ENCODE measurements at regions not wholly inside any gene's neighbourhood (a gene's known extent, or its start where the extent isn't known, plus 50 kb on each side); places are given as distances from the start of the nearest gene placed in this dataset.

GRCh38 chr7:25559581-25560367 is 331.5 kb upstream of the NPVF start:
- DNase-seq, result no peak

DNA sequence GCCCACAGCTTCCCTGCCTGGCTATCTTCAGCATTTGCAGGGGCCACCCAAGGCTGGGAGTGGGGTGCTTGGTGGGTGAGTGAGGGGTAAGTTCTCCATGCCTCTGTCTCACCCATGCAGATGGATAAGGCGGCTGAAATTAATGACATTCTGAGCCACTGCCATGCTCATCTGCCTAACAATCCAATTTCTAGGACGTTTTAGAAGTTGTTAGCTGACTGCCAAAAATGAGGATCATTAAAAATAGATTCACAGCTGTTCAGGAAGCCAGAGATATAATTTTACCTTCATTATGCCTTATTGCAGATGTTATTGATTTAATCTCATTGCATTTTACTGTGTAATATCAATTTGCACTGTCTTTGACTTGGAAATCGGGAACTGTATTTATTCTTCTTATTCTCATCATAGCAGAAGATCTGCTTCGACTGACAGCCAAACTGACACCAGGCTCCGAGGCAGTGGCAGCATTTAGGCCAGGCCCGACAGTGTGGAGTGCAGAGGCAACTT is 334.4 kb upstream of the NPVF start:
- no peak for DNase-seq

GRCh38 chr7:25565002-25565401 is 336.7 kb upstream of the NPVF start:
- DNase-seq, result no peak

DNA sequence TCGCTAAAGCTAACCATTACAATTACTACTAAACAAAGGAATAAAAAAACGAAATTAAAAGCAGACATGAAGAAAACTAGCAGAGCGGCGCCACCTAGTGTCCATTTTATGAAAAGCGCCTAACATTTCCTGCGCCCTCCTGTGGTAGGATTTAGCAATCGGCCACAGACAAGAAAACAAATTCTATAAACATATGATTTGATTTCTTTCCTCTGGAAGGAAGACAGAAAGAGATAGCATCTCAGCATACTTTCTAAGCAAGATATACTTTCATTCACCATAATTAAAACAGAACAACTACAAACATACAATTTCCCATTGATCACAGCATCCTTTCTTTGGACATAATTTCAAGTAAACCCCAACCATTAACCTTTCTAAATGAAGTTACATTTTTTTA is 337.7 kb upstream of the NPVF start:
- no peak for DNase-seq

DNA sequence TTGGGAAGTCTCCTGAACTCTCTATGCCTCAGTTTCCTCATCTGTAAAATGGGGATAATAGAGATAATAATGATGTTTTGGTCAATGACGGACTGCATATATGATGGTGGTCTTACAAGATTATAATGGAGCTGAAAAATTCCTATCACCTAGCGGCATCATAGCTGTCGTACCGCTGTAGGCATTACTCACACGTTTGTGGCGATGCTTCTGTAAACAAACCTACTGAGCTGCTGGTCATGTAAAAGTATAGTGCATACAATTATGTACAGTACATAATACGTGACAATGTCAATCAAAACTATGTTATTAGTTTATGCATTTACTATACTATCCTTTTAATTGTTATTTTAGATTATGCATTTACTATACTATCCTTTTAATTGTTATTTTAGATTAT is 339.1 kb upstream of the NPVF start:
- no peak for DNase-seq

- no peak for DNase-seq
Measured at GRCh38 chr7:25569765-25570164, 341.5 kb upstream of the NPVF start.

GRCh38 chr7:25572423-25572822 is 344.1 kb upstream of the NPVF start:
- DNase-seq, result no peak

- no peak for DNase-seq
Measured at GRCh38 chr7:25574828-25575227, 346.5 kb upstream of the NPVF start.

DNA sequence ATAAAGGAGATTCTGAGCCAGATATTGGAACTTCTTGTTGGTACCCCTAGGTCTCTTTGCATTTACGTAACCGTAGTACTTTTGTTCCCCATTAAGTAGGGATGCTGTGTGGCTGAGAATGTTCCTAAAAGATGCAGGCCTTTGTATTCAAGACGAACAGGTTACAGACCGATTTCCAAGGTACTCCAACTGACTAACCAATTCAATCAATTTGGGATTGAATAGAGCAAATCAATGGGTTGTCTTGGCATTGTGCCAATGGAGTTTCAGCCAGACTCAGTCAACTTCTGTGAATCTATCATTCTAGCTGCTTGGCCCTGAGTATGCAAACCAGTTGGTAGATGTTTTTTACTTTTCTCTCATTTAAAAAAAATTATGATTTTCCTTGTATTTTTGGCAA is 347.3 kb upstream of the NPVF start:
- no peak for DNase-seq

GRCh38 chr7:25578991-25579777 is 350.9 kb upstream of the NPVF start:
- no peak for DNase-seq

GRCh38 chr7:25579778-25580075 is 351.4 kb upstream of the NPVF start:
- no peak for DNase-seq

GRCh38 chr7:25580141-25580540 is 351.9 kb upstream of the NPVF start:
- DNase-seq, result no peak

- DNase-seq, result no peak
Measured at GRCh38 chr7:25583621-25584020, 355.3 kb upstream of the NPVF start.

DNA sequence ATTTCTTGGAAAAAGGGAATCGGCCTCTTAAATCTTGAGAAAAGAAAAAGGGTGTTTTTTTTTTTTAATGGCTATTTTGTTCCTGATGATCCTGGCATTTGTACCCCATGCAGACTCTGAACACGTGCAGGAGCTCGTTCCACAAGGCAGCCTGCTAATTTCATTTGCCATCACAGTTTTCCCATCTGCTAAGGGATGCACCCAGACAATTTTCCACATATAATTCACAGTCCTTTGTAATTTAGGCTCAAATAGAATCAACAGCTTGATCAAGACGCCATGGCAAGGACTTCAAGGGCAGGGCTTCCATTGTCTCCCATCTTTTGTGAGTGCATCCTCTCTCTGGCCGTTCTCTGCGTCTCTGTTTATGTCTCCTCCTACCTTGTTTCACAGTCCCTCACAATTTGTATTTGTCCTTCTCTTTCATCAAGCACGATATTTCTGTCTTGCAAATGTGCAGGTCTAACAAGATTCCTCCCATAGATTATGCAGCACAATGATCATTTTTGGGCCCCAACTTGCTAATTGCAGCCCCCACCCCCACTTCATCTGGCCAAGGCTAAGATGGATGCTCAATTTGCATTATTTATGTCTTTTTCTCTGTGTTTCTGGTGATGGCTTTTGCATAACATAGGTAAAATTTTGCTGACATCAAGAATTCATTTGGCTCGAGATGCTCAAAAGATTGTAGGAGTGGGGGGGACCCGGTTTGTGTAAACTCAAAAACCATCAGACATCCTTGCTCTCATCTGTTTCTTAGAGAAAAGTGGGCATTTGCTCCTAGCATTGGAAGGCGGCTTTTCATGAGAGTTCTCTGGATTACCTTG is 356.0 kb upstream of the NPVF start:
- no peak for DNase-seq

- no peak for DNase-seq
Measured at GRCh38 chr7:25586513-25586912, 358.2 kb upstream of the NPVF start.

GRCh38 chr7:25594122-25594521 is 365.8 kb upstream of the NPVF start:
- no peak for DNase-seq

DNA sequence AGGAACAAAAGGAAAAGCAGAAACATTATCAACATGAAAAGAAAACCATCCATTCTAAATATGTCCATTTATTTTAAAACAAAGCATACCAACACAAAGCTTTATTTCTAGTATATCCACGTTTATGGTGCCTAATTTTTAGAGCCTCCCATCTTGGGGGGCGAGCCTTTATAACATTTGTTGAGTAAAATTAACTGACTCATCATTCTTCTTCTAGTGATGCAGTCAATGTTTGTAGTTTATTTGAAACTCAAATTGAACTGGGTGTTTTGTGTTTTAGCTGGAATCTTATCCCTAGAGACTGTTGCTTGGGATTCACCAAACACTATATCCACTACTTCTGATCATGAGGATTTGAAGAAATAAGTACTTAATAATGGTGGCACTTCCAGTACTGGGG is 366.4 kb upstream of the NPVF start:
- DNase-seq, result no peak

DNA sequence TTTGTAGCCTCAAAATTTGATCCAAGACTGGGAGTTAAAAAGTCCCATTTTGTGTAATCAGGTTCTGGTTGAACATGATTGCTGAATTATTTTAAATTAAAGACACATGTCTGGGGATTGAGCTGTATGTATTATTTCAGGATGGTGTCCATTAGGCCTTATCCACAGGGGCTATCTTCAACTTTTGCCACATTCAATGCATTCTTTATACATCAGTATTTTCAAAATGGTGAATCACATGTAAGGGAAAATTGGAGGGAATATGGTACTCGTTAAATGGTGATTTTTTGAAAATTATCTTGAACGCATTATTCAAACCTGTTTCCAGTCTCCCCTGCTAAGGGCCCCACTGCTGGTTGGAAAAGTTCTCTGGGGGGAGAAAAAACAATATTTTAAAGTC is 367.7 kb upstream of the NPVF start:
- DNase-seq, result no peak

- no peak for DNase-seq
Measured at GRCh38 chr7:25596443-25596842, 368.2 kb upstream of the NPVF start.

DNA sequence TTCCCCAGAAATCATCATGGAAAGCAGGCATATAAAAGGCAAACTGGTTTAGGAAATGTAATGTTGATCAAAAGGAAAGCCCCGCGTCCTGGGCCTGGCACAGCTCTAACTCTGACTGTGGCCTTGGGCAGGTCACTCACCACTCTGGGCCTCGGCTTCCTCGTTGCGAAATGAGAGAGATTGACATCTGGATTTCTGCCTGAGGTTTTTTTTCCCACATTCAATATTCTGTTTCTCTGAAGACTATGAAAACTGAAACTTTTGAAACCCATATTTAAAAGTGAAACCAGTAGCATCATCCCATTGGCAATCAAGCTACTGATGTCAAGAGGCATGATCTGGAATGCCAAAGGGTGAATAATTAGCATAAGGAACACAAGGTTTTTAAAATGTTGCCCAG is 369.7 kb upstream of the NPVF start:
- DNase-seq, result no peak

DNA sequence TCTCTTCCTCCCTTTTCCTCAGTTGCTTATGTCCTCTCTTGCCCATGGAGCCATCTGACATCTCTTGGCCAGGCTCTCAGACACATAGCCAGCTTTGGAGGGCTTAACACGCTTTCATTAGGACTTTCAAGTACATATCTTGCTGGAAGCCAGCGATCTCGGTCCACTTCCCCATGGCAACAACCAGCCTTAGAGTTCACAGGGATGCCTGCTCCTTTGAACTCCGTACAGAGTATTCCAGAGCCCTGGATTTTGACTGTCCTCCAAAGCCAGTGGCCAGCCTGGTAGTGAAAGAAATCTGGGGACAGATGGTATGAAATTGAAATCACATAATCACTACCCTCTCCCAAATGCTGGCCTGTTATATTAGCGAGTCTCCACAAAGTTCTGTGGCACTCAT is 370.5 kb upstream of the NPVF start:
- no peak for DNase-seq

DNA sequence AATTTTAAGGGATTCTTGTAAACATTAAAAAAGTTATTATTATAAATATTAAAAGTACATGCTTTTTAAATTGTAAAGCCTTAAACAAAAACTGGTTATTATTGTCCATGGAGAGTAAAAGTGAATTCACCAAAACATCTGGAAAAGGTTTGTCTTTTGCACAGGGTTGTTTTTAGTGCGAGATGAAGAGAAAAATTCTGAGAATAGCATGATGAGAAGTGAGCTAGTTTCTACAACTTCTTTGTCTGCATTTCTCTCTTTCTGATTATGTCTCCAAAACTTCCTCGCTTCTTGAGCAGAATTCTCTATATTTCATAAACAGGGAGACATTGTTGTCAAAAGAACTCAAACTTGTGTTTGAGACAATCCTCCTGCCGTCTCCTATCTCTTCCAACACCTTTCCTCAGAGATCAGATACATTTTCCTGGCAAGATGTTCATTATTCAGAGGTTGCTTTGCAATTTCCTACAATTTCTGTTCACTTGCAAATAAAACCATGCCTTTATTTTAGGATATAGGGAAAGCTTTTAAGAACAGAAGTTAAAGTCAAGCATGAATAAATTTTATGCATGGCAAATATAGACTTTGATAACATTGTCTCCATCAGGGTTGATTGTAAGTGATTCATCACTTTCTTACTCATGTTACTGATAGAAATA is 372.1 kb upstream of the NPVF start:
- no peak for DNase-seq
